H1 (cell line): ENCODE measurements at regions not wholly inside any gene's neighbourhood (a gene's known extent, or its start where the extent isn't known, plus 50 kb on each side); places are given as distances from the start of the nearest gene placed in this dataset.

Experiments
- CTCF ChIA-PET: fragments of 300-600 bp; sonication (Branson Sonifier 250); formaldehyde crosslinking; loops from one replicate; lab custom pipeline; 2021; ENCODE audit not compliant: partially characterized antibody; lab: Charles Lee
- POLR2A ChIA-PET: fragments of 300-600 bp; sonication (Branson Sonifier 250); formaldehyde crosslinking; loops from one replicate; lab custom pipeline; 2021; ENCODE audit warnings: inconsistent platforms; ENCODE audit not compliant: partially characterized antibody; lab: Charles Lee
- DNase-seq, 2 experiments: peaks; one replicate each; pipeline versions ENCODE4 v3.0.0 to v3.0.0-alpha.2; 2010 to 2022; ENCODE audit warnings: low spot score in 2 of 2, low read depth in 1 of 2, mixed read lengths in 1 of 2
- FAIRE-seq: peaks from 2 replicates; lab custom pipeline; 2011; peaks lifted over from hg19 to GRCh38; lab: Jason Lieb, UNC
- H2AFZ ChIP-seq: 2 replicates; pipeline ENCODE4 v1.8.1; 2012; ENCODE audit warnings: low read length, inconsistent platforms
- H2AK5ac ChIP-seq: 2 replicates; pipeline ENCODE4 v1.6.1; 2013; ENCODE audit warnings: low read depth, low read length
- H2BK120ac ChIP-seq: replicated peaks from 2 replicates; pipeline ENCODE3; 2013; ENCODE audit warnings: low read depth, low read length, inconsistent platforms
- H2BK12ac ChIP-seq: 2 replicates; pipeline ENCODE4 v1.6.1; 2013; ENCODE audit warnings: low read depth, low read length
- H2BK15ac ChIP-seq: 2 replicates; pipeline ENCODE4 v1.6.1; 2013; ENCODE audit warnings: low read length
- H2BK20ac ChIP-seq: 2 replicates; pipeline ENCODE4 v1.6.1; 2013; ENCODE audit warnings: low read length
- H2BK5ac ChIP-seq: 2 replicates; pipeline ENCODE4 v1.6.1; 2013; ENCODE audit warnings: low read depth, low read length
- H3K14ac ChIP-seq: 2 replicates; pipeline ENCODE4 v1.6.1; 2013; ENCODE audit warnings: inconsistent platforms; ENCODE audit not compliant: insufficient read length
- H3K18ac ChIP-seq: 2 replicates; pipeline ENCODE4 v1.6.1; 2013; ENCODE audit warnings: low read length; ENCODE audit errors: extremely low read depth
- H3K23ac ChIP-seq: 2 replicates; pipeline ENCODE4 v1.6.1; 2013; ENCODE audit warnings: inconsistent platforms; ENCODE audit not compliant: insufficient read length
- H3K23me2 ChIP-seq: 2 replicates; pipeline ENCODE4 v1.6.1; 2013; ENCODE audit warnings: low read depth, low read length
- H3K27ac ChIP-seq: 2 replicates; pipeline ENCODE4 v1.6.1; 2011; ENCODE audit warnings: low read depth, low read length, inconsistent platforms
- H3K27me3 ChIP-seq, 4 experiments: replicated peaks in 1 of 4; 1 replicate in 1 of 4; 2 replicates in 3 of 4; pipeline versions ENCODE4 v1.6.1 to v1.8.1; 2011 to 2013; ENCODE audit warnings: low read length in 3 of 4, mild to moderate bottlenecking in 3 of 4, inconsistent platforms in 2 of 4, mixed read lengths in 2 of 4, moderate library complexity in 1 of 4; ENCODE audit not compliant: control insufficient read depth in 3 of 4, insufficient read depth in 3 of 4; ENCODE audit errors: extremely low read depth in 1 of 4
- H3K36me3 ChIP-seq, 4 experiments: 2 replicates each; pipeline versions ENCODE4 v1.6.1 to v1.8.1; 2011 to 2013; ENCODE audit warnings: mild to moderate bottlenecking in 4 of 4, low read length in 3 of 4, moderate library complexity in 2 of 4, control low read depth in 1 of 4, inconsistent platforms in 1 of 4; ENCODE audit not compliant: insufficient read depth in 4 of 4, control insufficient read depth in 2 of 4
- H3K4ac ChIP-seq: replicated peaks from 2 replicates; pipeline ENCODE3; 2013; ENCODE audit warnings: low read length, low read depth, mixed read lengths, inconsistent platforms; ENCODE audit not compliant: insufficient read length
- H3K4me1 ChIP-seq, 4 experiments: replicated peaks in 1 of 4; 1 replicate in 1 of 4; 2 replicates in 3 of 4; pipeline versions ENCODE4 v1.6.1 to v1.8.1; 2011 to 2013; ENCODE audit warnings: low read length in 3 of 4, inconsistent platforms in 2 of 4, mixed read lengths in 1 of 4; ENCODE audit not compliant: insufficient read depth in 4 of 4, control insufficient read depth in 3 of 4
- H3K4me2 ChIP-seq, 2 experiments: 2 replicates each; pipeline versions ENCODE4 v1.6.1 to v1.8.1; 2011 to 2013; ENCODE audit warnings: low read depth in 2 of 2, low read length in 2 of 2, control low read depth in 1 of 2, inconsistent platforms in 1 of 2, mild to moderate bottlenecking in 1 of 2; ENCODE audit not compliant: insufficient read depth in 1 of 2
- H3K4me3 ChIP-seq, 4 experiments: fragments of 200-600, 300-600 bp in 1 of 4; sonication (generic), shearing (Covaris generic), sonication (Bioruptor Twin) in 1 of 4; 2 replicates each; pipeline versions ENCODE4 v1.5.1 to v1.8.1; 2011 to 2016; ENCODE audit warnings: low read length in 4 of 4, low read depth in 3 of 4, control low read depth in 2 of 4, inconsistent platforms in 2 of 4, mild to moderate bottlenecking in 2 of 4, mixed read lengths in 1 of 4, moderate library complexity in 1 of 4; ENCODE audit not compliant: insufficient read depth in 2 of 4; ENCODE audit errors: extremely low read depth in 1 of 4
- H3K56ac ChIP-seq: replicated peaks from 2 replicates; pipeline ENCODE3; 2013; ENCODE audit warnings: low read depth, mild to moderate bottlenecking, mixed read lengths, low read length, inconsistent platforms; ENCODE audit not compliant: insufficient read length
- H3K79me1 ChIP-seq: 2 replicates; pipeline ENCODE4 v1.6.1; 2013; ENCODE audit warnings: low read depth, low read length, control low read depth
- H3K79me2 ChIP-seq, 2 experiments: 2 replicates each; pipeline versions ENCODE4 v1.6.1 to v1.8.1; 2012 to 2013; ENCODE audit warnings: low read length in 2 of 2, mild to moderate bottlenecking in 2 of 2, inconsistent platforms in 1 of 2; ENCODE audit not compliant: insufficient read depth in 2 of 2, control insufficient read depth in 1 of 2
- H3K9ac ChIP-seq, 4 experiments: replicated peaks in 1 of 4; 1 replicate in 1 of 4; 2 replicates in 3 of 4; pipeline versions ENCODE4 v1.6.1 to v1.8.1; 2011 to 2013; ENCODE audit warnings: low read depth in 3 of 4, low read length in 3 of 4, control low read depth in 2 of 4, mild to moderate bottlenecking in 2 of 4, moderate library complexity in 2 of 4, inconsistent platforms in 1 of 4; ENCODE audit errors: extremely low read depth in 1 of 4
- H3K9me3 ChIP-seq, 2 experiments: 2 replicates each; pipeline versions ENCODE4 v1.6.1 to v1.8.1; 2012 to 2013; ENCODE audit warnings: mild to moderate bottlenecking in 2 of 2, moderate library complexity in 2 of 2, control low read depth in 1 of 2, inconsistent platforms in 1 of 2, low read depth in 1 of 2, low read length in 1 of 2, mixed read lengths in 1 of 2; ENCODE audit not compliant: insufficient read depth in 2 of 2
- H4K20me1 ChIP-seq, 2 experiments: replicated peaks in 1 of 2; 2 replicates each; pipeline versions ENCODE3 to v1.8.1; 2011 to 2013; ENCODE audit warnings: inconsistent platforms in 2 of 2, low read length in 2 of 2, mild to moderate bottlenecking in 1 of 2; ENCODE audit not compliant: insufficient read depth in 2 of 2, control insufficient read depth in 1 of 2
- H4K5ac ChIP-seq: 2 replicates; pipeline ENCODE4 v1.6.1; 2013; ENCODE audit warnings: low read length, low read depth, mixed read lengths, inconsistent platforms; ENCODE audit not compliant: insufficient read length
- H4K8ac ChIP-seq: 2 replicates; pipeline ENCODE4 v1.8.0; 2013; ENCODE audit warnings: mild to moderate bottlenecking, moderate library complexity, low read length, inconsistent platforms; ENCODE audit not compliant: insufficient read depth; ENCODE audit errors: extremely low read depth
- H4K91ac ChIP-seq: replicated peaks from 2 replicates; pipeline ENCODE3; 2013; ENCODE audit warnings: low read length, mixed read lengths, inconsistent platforms; ENCODE audit not compliant: insufficient read length
- CEBPB ChIP-seq: IDR thresholded peaks from 2 replicates; pipeline ENCODE4 v1.6.1; 2012; ENCODE audit warnings: low read depth, low read length
- GABPA ChIP-seq: IDR thresholded peaks from 2 replicates; pipeline ENCODE4 v1.6.1; 2011; ENCODE audit warnings: mild to moderate bottlenecking, low read length, moderate library complexity, borderline replicate concordance; ENCODE audit not compliant: insufficient read depth
- GTF2F1 ChIP-seq: IDR thresholded peaks from 2 replicates; pipeline ENCODE4 v1.6.1; 2012; ENCODE audit warnings: low read depth, low read length, improper control_type of control experiment, borderline replicate concordance
- KDM5A ChIP-seq: fragments of 200-600 bp; IDR thresholded peaks from 2 replicates; pipeline ENCODE4 v1.7.1; 2012; ENCODE audit warnings: mild to moderate bottlenecking, low read length, inconsistent platforms, mixed read lengths
- NRF1 ChIP-seq: IDR thresholded peaks from 2 replicates; pipeline ENCODE4 v1.6.1; 2011; ENCODE audit warnings: mild to moderate bottlenecking, low read depth, low read length, improper control_type of control experiment
- SIX5 ChIP-seq: IDR thresholded peaks from 2 replicates; pipeline ENCODE4 v1.6.1; 2011; ENCODE audit warnings: mild to moderate bottlenecking, low read depth, low read length
- TBP ChIP-seq: IDR thresholded peaks from 2 replicates; pipeline ENCODE4 v1.6.1; 2011; ENCODE audit warnings: low read depth, low read length, improper control_type of control experiment
- TEAD4 ChIP-seq: IDR thresholded peaks from 2 replicates; pipeline ENCODE4 v1.6.1; 2012; ENCODE audit warnings: low read depth, low read length, inconsistent platforms, mixed read lengths
- USF2 ChIP-seq: IDR thresholded peaks from 2 replicates; pipeline ENCODE4 v1.6.1; 2011; ENCODE audit warnings: low read length, improper control_type of control experiment
- WGBS, 2 experiments: shearing (Covaris generic) in 1 of 2; methylation state at CpG; one replicate each; pipeline versions ENCODE4 v1.1.6 to v1.1.7; 2013 to 2015; ENCODE audit warnings: low lambda C conversion rate in 2 of 2, mixed read lengths in 2 of 2, inconsistent platforms in 1 of 2, low coverage in 1 of 2, missing lambda C conversion rate in 1 of 2; ENCODE audit not compliant: insufficient replicate concordance in 2 of 2, insufficient coverage in 1 of 2, insufficient read length in 1 of 2; ENCODE audit errors: extremely low coverage in 1 of 2, missing lambda C conversion rate in 1 of 2; 5-methylcytosine and 5-hydroxymethylcytosine counted together

- no peak overlapping the region for H4K5ac ChIP-seq
- no peak overlapping the region for H3K27ac ChIP-seq
- 95% methylated on average over 2 of the region's 2 CpGs; no CpG with 5 or more reads in 1 of the 2 experiments for WGBS, 2 experiments
- no peak overlapping the region for H2BK5ac ChIP-seq
- POLR2A ChIA-PET: no interaction called here
- H2BK15ac ChIP-seq: no peak overlapping the region
- no peak overlapping the region for H4K8ac ChIP-seq
- no peaks in the 10 kb centered on the region for H3K23me2 ChIP-seq
- H3K4me3 ChIP-seq: no peak overlapping the region
- H3K23ac ChIP-seq: no peak overlapping the region
- no peaks in the 10 kb centered on the region for H3K79me1 ChIP-seq
- H3K79me2 ChIP-seq: no peaks in the 10 kb centered on the region
- TF ChIP-seq TEAD4: no peak
- no peak for TF ChIP-seq SIX5
- no peak for TF ChIP-seq USF2
- TF ChIP-seq NRF1: no peak
- TF ChIP-seq GABPA: no peak
- no peak for TF ChIP-seq TBP
- no peak for TF ChIP-seq GTF2F1
- no peak for TF ChIP-seq KDM5A
- no peak for TF ChIP-seq CEBPB
- no peaks in the 10 kb centered on the region for H3K36me3 ChIP-seq
- H2BK20ac ChIP-seq: no peak overlapping the region
- H3K9ac ChIP-seq: no peak overlapping the region
- H3K4me1 ChIP-seq: no peaks in the 10 kb centered on the region
- peaks cover 0 to 1% (median 0%) of the 10 kb centered on the region in 4 experiments; a peak in 1 of 7 replicates for H3K27me3 ChIP-seq
- no peak overlapping the region for H2AK5ac ChIP-seq
- no peak overlapping the region for H3K18ac ChIP-seq
- H2BK120ac ChIP-seq: no peak overlapping the region
- no peak overlapping the region for H3K4ac ChIP-seq
- no peak overlapping the region for H2BK12ac ChIP-seq
- H3K4me2 ChIP-seq: no peak overlapping the region
- FAIRE-seq (no peak), DNase-seq (no peak)
- H4K20me1 ChIP-seq: no peaks in the 10 kb centered on the region
- H3K56ac ChIP-seq: no peak overlapping the region
- no peak overlapping the region for H3K14ac ChIP-seq
- no peak overlapping the region for H4K91ac ChIP-seq
- H2AFZ ChIP-seq: no peak overlapping the region
- no peaks in the 10 kb centered on the region for H3K9me3 ChIP-seq
- CTCF ChIA-PET: interaction anchor here (0.8 kb wide), 1 partner anchor 66 kb away, joined by 3 read pairs; no protein-coding TSS in a partner anchor
Observed at GRCh38 chr6:71602385-71603007, 283.9 kb upstream of the RIMS1 start.
